Aorta (tissue), 5 donors: ENCODE measurements at regions not wholly inside any gene's neighbourhood (a gene's known extent, or its start where the extent isn't known, plus 50 kb on each side); places are given as distances from the start of the nearest gene placed in this dataset.
A peak's percentile ranks its signal among the peaks of the same experiment; 100 is the strongest.

Source experiments
- ATAC-seq: fragments of 200-7000 bp; cut with Tn5 transposase; one replicate; pipeline ENCODE4 v1.9.1; 2022; ENCODE audit warnings: moderate library complexity; ENCODE audit not compliant: low FRiP score
- DNase-seq, 2 donors: peaks; one replicate each; pipeline ENCODE4 v3.0.0-alpha.2; 2020
- H3K27ac ChIP-seq, 2 donors: one replicate each; pipeline ENCODE4 v1.5.1; 2013; ENCODE audit warnings: low read length in 2 of 2, mild to moderate bottlenecking in 2 of 2, moderate library complexity in 2 of 2, control low read depth in 1 of 2, inconsistent platforms in 1 of 2, low read depth in 1 of 2
- H3K27me3 ChIP-seq, 2 donors: one replicate each; pipeline ENCODE4 v1.6.1; 2013; ENCODE audit warnings: control low read depth in 1 of 2, low read length in 1 of 2, mild to moderate bottlenecking in 1 of 2, moderate library complexity in 1 of 2; ENCODE audit not compliant: insufficient read depth in 2 of 2, control insufficient read depth in 1 of 2
- H3K36me3 ChIP-seq, 2 donors: one replicate each; pipeline ENCODE4 v1.6.1; 2013; ENCODE audit warnings: control low read depth in 1 of 2, low read length in 1 of 2, mild to moderate bottlenecking in 1 of 2; ENCODE audit not compliant: insufficient read depth in 2 of 2, control insufficient read depth in 1 of 2
- H3K4me1 ChIP-seq, 2 donors: one replicate each; pipeline ENCODE4 v1.6.1; 2013; ENCODE audit warnings: low read length in 2 of 2, control low read depth in 1 of 2, mild to moderate bottlenecking in 1 of 2, moderate library complexity in 1 of 2; ENCODE audit not compliant: insufficient read depth in 2 of 2, control insufficient read depth in 1 of 2
- H3K4me3 ChIP-seq, 2 donors: one replicate each; pipeline ENCODE4 v1.5.1; 2013; ENCODE audit warnings: low read length in 2 of 2, control low read depth in 1 of 2, mild to moderate bottlenecking in 1 of 2
- H3K9me3 ChIP-seq: one replicate; pipeline ENCODE4 v1.6.1; 2013; ENCODE audit warnings: mild to moderate bottlenecking, low read length; ENCODE audit not compliant: control insufficient read depth
- WGBS, 2 donors: extraction: QIAGEN DNeasy Blood & Tissue Kit; methylation state at CpG; one replicate each; pipeline ENCODE4 v1.1.7; 2013; 5-methylcytosine and 5-hydroxymethylcytosine counted together
- intact Hi-C, 2 donors: fragments of 100-400 bp; cut with DNase I; formaldehyde crosslinking; loops; one replicate each; pipeline versions ENCODE4 v1.14.2 to v1.15.0; 2022
- donor health status: healthy with polysubstance abuse.
- donor health status: Bipolar disorder and iron deficiency.
- donor health status: DM: no; HTN: no; CAD: no.
- donor health status: DM: no; HTN: no; CAD: no.
- donor health status: DM: yes; HTN: yes; CAD: no.

DNA sequence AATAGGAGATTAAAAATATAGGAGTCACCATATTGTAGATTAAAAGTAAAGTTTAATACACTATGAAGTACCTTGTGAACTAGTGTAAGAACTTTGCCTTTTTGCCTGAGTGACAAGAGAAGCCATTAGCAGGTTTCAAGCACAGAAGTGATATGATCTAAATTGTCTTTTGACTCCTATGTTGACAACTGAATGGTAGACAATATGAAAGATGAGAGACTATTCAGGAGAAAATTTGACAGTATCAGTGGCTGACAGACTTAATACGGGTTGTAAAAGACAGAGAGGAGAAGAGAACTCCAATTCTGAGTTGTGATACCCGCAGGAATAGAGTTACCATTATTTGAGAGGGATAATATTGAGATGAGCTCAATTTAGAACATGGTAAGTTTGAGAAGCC lies 1259.8 kb downstream of the PCDH7 start:
- DNase-seq (no peak), ATAC-seq (no peak)
- no peaks in the 10 kb centered on the region for H3K4me1 ChIP-seq
- H3K27ac ChIP-seq, result no peak overlapping the region
- H3K27me3 ChIP-seq, result no peaks in the 10 kb centered on the region
- no peaks in the 10 kb centered on the region for H3K36me3 ChIP-seq
- H3K4me3 ChIP-seq, result no peak overlapping the region
- intact Hi-C loops, result no loop called here
- 83 to 85% methylated on average over 2 of the region's 2 CpGs for WGBS, 2 donors
- H3K9me3 ChIP-seq, result no peaks in the 10 kb centered on the region

DNA sequence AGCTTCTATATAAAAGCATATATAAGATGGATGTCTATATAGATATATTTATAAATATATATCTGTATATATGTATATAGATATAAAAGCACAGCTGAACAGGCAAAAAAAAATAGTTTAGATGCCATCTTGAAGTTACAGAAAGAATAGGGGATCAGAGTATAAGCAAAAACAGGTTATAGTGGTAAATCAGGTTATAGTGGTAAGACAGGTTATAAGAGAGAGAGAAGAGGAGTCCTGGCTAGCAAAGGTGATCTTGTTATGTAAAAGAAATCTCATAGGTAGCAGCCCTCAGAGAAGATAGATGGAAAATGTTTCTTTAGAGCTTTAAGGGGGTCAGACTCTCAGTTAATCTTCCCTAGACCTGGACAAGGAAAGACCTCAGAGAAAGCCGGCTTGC lies 1263.1 kb downstream of the PCDH7 start:
- WGBS, 2 donors, result 92 to 96% methylated on average over 1 of the region's 1 CpG
- no peaks in the 10 kb centered on the region for H3K27me3 ChIP-seq
- no peak overlapping the region for H3K27ac ChIP-seq
- DNase-seq, result no peak
- ATAC-seq, result no peak
- H3K4me3 ChIP-seq, result no peak overlapping the region
- intact Hi-C loops, result no loop called here
- no peaks in the 10 kb centered on the region for H3K9me3 ChIP-seq
- peaks cover 0 to 2% of the 10 kb centered on the region in 2 donors for H3K4me1 ChIP-seq
- no peaks in the 10 kb centered on the region for H3K36me3 ChIP-seq

- no peaks in the 10 kb centered on the region for H3K9me3 ChIP-seq
- H3K27ac ChIP-seq, result no peak overlapping the region
- intact Hi-C loops, result no loop called here
- H3K36me3 ChIP-seq, result no peaks in the 10 kb centered on the region
- no peak for DNase-seq
- no peaks in the 10 kb centered on the region for H3K27me3 ChIP-seq
- H3K4me1 ChIP-seq, result peaks cover 0 to 2% of the 10 kb centered on the region in 2 donors
- H3K4me3 ChIP-seq, result no peak overlapping the region
- no peak for ATAC-seq
Observed at GRCh38 chr4:31983677-31984076, 1263.5 kb downstream of the PCDH7 start.

DNA sequence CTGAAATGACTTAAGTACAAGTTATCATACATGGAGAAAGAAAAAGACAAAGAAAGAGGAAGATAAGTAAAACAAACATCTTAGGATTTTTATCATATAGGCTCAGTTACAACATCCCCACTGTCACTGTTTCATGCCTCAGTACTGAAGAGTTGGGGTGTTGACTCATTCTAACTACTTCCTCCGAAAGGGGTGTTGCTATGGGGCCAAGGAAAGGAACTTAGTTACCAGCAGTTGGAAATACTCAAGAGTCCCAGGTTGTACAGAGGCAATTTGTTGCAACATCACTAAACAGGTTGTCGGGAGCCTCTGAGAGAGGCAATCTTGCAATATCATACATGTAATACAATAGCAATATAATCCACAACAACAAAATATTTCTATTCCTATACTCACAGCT lies 1264.7 kb downstream of the PCDH7 start:
- WGBS, 2 donors, result 88 to 89% methylated on average over 2 of the region's 2 CpGs
- DNase-seq, result no peak
- intact Hi-C loops, result no loop called here

DNA sequence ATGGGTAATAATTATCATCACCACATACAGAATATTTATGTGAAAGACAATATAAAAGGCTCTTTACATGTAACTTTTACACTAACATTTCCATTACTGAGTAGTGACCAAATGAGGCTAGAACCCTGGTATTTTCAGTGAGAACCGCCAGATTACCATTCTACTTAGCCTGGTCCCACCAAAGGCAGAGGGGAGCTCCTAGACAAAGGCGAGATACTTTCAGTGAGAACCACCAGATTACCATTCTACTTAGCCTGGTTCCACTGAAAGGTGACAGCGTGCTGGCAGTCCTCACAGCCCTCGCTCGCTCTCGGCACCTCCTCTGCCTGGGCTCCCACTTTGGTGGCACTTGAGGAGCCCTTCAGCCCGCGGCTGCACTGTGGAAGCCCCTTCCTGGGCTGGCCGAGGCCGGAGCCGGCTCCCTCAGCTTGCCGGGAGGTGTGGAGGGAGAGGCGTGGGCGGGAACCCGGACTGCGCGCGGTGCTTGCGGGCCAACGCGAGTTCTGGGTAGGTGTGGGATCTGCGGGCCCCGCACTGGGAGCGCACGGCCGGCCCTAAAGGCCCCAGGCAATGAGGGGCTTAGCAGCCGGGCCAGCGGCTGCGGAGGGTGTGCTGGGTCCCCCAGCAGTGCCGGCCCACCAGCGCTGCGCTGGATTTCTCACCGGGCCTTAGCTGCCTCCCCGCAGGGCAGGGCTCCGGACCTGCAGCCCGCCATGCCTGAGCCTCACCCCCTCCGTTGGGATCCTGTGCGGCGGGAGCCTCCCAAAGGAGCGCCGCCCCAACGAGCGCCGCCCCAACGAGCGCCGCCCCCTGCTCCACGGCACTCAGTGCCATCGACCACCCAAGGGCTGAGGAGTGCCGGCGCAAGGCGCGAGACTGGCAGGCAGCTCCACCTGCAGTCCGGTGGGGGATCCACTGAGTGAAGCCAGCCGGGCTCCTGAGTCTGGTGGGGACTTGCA lies 1276.1 kb downstream of the PCDH7 start:
- H3K9me3 ChIP-seq, result no peaks in the 10 kb centered on the region
- ATAC-seq (no peak), DNase-seq (peak in 1 of 2 donors; percentile 61)
- H3K4me1 ChIP-seq, result no peaks in the 10 kb centered on the region
- H3K36me3 ChIP-seq, result no peaks in the 10 kb centered on the region
- intact Hi-C loops, result no loop called here
- H3K27ac ChIP-seq, result no peak overlapping the region
- no peaks in the 10 kb centered on the region for H3K27me3 ChIP-seq
- no peak overlapping the region for H3K4me3 ChIP-seq
- WGBS, 2 donors, result 91 to 94% methylated on average over 51 to 55 of the region's 55 CpGs

More for the DNA sequence above, 1264.7 kb downstream of the PCDH7 start:
- Histone ChIP-seq H3K9me3 (no peaks in the 10 kb centered on the region), H3K4me1 (peaks cover 0 to 2% of the 10 kb centered on the region in 2 donors), H3K4me3 (no peak overlapping the region), H3K27ac (no peak overlapping the region), H3K27me3 (no peaks in the 10 kb centered on the region), H3K36me3 (no peaks in the 10 kb centered on the region)
- no peak for ATAC-seq

- H3K27ac ChIP-seq, result no peak overlapping the region
- no peaks in the 10 kb centered on the region for H3K4me1 ChIP-seq
- WGBS, 2 donors, result 75 to 76% methylated on average over 2 of the region's 2 CpGs
- H3K36me3 ChIP-seq, result no peaks in the 10 kb centered on the region
- no peaks in the 10 kb centered on the region for H3K27me3 ChIP-seq
- H3K9me3 ChIP-seq, result no peaks in the 10 kb centered on the region
- ATAC-seq, result no peak
- intact Hi-C loops, result no loop called here
- DNase-seq, result no peak
- H3K4me3 ChIP-seq, result no peak overlapping the region
Observed at GRCh38 chr4:31998807-31999206, 1278.6 kb downstream of the PCDH7 start.

- H3K27ac ChIP-seq, result no peak overlapping the region
- H3K4me1 ChIP-seq, result no peaks in the 10 kb centered on the region
- H3K9me3 ChIP-seq, result no peaks in the 10 kb centered on the region
- no peak for DNase-seq
- intact Hi-C loops, result no loop called here
- ATAC-seq, result no peak
- no peaks in the 10 kb centered on the region for H3K27me3 ChIP-seq
- no peak overlapping the region for H3K4me3 ChIP-seq
- WGBS, 2 donors, result 65 to 71% methylated on average over 1 of the region's 1 CpG
- no peaks in the 10 kb centered on the region for H3K36me3 ChIP-seq
Observed at GRCh38 chr4:31999848-32000247, 1279.7 kb downstream of the PCDH7 start.

DNA sequence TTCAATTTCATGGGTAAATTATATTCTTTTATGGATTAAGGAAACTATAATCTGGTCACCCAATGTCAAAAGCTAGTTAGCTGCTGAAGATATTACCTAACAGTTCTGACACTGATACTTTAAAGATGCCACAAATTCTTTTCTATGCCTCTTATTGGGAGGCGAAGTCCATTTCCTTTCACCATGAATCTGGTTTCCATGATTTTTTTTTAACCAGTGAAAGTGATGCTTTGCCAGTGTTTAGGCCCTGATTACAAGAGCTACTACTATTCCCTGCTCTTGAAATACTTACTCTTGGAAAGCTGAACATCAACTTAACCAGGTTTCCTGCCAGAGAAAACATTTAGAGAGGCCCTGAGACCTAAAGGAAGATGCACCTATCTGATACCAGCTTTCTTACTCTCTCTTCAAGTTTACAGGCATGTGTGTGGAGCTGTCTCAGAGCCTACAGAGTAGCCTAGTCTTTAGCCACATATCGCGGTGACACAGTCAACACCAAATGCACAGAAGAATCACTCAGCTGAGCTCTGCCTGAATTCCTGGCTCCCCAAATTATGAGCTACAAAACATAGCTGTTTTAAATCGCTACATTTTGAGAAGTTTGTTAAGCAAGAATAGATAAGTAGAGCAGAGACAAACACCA lies 1280.8 kb downstream of the PCDH7 start:
- no peak for DNase-seq
- ATAC-seq, result no peak
- no peaks in the 10 kb centered on the region for H3K36me3 ChIP-seq
- no peak overlapping the region for H3K4me3 ChIP-seq
- 92 to 93% methylated on average over 4 of the region's 4 CpGs for WGBS, 2 donors
- no peaks in the 10 kb centered on the region for H3K4me1 ChIP-seq
- no peaks in the 10 kb centered on the region for H3K27me3 ChIP-seq
- no peak overlapping the region for H3K27ac ChIP-seq
- no peaks in the 10 kb centered on the region for H3K9me3 ChIP-seq
- intact Hi-C loops, result no loop called here
